HL-60 (cell line): ENCODE measurements at regions not wholly inside any gene's neighbourhood (a gene's known extent, or its start where the extent isn't known, plus 50 kb on each side); places are given as distances from the start of the nearest gene placed in this dataset.

Source experiments
- DNase-seq, 2 experiments: peaks; one replicate each; pipeline ENCODE4 v3.0.0-alpha.2; 2010 to 2020; ENCODE audit warnings: low read depth in 1 of 2, low spot score in 1 of 2
- H3K27ac ChIP-seq: fragments of 250-450 bp; sonication (Bioruptor Pico); replicated peaks from 2 replicates; pipeline ENCODE4 v1.5.1; 2020; ENCODE audit warnings: mild to moderate bottlenecking, moderate library complexity
- H3K27me3 ChIP-seq: fragments of 250-450 bp; sonication (Bioruptor Pico); 2 replicates; pipeline ENCODE4 v1.5.1; 2021; ENCODE audit warnings: mild to moderate bottlenecking, moderate library complexity; ENCODE audit not compliant: insufficient read depth, poor library complexity, severe bottlenecking
- H3K4me3 ChIP-seq: replicated peaks from 2 replicates; pipeline ENCODE4 v1.5.1; 2011; ENCODE audit warnings: mild to moderate bottlenecking, control low read depth, low read length; ENCODE audit not compliant: insufficient read depth
- GABPA ChIP-seq: IDR thresholded peaks from 2 replicates; pipeline ENCODE4 v1.6.1; 2012; ENCODE audit warnings: low read depth
- POLR2AphosphoS5 ChIP-seq: IDR thresholded peaks from 2 replicates; pipeline ENCODE4 v1.6.1; 2012; ENCODE audit warnings: low read depth
- SPI1 ChIP-seq: IDR thresholded peaks from 2 replicates; pipeline ENCODE4 v1.6.1; 2012; ENCODE audit warnings: low read depth, mild to moderate bottlenecking, borderline replicate concordance
- TF ChIP-seq, protein P1 (sequence below): IDR thresholded peaks from one replicate; pipeline ENCODE4 v1.5.1; 2011; ENCODE audit warnings: low read length, control low read depth, inconsistent platforms; ENCODE audit not compliant: insufficient read depth
- TF ChIP-seq, protein P2 (sequence below): IDR thresholded peaks from 2 replicates; pipeline ENCODE4 v1.6.1; 2012; ENCODE audit warnings: low read depth; ENCODE audit not compliant: insufficient replicate concordance

DNA sequence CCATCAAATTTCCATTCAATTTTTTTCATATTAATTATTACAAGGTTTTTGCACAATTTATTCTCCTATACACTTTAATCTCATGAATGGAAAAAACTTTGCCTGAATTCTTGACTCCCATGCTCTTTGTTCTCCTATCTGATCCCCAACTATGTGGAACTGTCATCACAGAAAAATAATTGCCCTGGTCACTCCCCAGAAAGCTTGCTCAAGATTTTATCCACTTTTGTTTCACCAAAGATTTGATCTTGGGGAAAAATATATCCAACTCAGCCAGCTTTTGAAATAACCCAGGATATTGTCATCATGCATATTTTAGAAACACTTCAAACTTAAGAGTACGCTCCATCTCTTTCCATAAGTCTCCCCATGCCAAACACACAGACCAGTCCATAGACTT lies 77.7 kb upstream of the PPP2R2B start:
- no peak overlapping the region for H3K27ac ChIP-seq
- no peak for DNase-seq
- TF ChIP-seq, protein P1, sequence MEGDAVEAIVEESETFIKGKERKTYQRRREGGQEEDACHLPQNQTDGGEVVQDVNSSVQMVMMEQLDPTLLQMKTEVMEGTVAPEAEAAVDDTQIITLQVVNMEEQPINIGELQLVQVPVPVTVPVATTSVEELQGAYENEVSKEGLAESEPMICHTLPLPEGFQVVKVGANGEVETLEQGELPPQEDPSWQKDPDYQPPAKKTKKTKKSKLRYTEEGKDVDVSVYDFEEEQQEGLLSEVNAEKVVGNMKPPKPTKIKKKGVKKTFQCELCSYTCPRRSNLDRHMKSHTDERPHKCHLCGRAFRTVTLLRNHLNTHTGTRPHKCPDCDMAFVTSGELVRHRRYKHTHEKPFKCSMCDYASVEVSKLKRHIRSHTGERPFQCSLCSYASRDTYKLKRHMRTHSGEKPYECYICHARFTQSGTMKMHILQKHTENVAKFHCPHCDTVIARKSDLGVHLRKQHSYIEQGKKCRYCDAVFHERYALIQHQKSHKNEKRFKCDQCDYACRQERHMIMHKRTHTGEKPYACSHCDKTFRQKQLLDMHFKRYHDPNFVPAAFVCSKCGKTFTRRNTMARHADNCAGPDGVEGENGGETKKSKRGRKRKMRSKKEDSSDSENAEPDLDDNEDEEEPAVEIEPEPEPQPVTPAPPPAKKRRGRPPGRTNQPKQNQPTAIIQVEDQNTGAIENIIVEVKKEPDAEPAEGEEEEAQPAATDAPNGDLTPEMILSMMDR: no peak
- TF ChIP-seq SPI1 (no peak), GABPA (no peak), POLR2AphosphoS5 (no peak)
- TF ChIP-seq, protein P2, sequence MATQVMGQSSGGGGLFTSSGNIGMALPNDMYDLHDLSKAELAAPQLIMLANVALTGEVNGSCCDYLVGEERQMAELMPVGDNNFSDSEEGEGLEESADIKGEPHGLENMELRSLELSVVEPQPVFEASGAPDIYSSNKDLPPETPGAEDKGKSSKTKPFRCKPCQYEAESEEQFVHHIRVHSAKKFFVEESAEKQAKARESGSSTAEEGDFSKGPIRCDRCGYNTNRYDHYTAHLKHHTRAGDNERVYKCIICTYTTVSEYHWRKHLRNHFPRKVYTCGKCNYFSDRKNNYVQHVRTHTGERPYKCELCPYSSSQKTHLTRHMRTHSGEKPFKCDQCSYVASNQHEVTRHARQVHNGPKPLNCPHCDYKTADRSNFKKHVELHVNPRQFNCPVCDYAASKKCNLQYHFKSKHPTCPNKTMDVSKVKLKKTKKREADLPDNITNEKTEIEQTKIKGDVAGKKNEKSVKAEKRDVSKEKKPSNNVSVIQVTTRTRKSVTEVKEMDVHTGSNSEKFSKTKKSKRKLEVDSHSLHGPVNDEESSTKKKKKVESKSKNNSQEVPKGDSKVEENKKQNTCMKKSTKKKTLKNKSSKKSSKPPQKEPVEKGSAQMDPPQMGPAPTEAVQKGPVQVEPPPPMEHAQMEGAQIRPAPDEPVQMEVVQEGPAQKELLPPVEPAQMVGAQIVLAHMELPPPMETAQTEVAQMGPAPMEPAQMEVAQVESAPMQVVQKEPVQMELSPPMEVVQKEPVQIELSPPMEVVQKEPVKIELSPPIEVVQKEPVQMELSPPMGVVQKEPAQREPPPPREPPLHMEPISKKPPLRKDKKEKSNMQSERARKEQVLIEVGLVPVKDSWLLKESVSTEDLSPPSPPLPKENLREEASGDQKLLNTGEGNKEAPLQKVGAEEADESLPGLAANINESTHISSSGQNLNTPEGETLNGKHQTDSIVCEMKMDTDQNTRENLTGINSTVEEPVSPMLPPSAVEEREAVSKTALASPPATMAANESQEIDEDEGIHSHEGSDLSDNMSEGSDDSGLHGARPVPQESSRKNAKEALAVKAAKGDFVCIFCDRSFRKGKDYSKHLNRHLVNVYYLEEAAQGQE: no peak
- H3K4me3 ChIP-seq: no peak overlapping the region
- peaks cover 3% of the 10 kb centered on the region for H3K27me3 ChIP-seq

DNA sequence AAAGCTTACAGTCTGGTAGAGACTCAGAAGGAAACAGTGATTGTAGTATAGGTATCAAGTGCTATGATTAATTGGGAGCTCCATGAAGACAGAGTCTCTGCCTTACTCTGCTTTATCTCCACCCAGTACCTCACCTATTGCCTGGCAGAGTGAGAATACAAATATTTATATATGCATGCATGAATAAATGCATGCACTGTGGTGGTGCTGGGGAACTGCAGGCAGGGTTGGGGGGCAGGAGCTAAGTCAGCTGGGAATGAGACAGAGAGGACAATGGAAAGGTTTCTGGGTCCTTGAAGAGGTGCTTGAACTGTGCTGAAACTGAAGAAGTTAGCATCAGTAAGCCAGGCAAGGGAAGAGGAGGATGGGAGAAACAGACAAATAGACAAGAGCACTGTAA lies 80.8 kb upstream of the PPP2R2B start:
- no peaks in the 10 kb centered on the region for H3K27me3 ChIP-seq
- no peak for TF ChIP-seq GABPA
- TF ChIP-seq, protein P2: no peak
- TF ChIP-seq POLR2AphosphoS5: no peak
- TF ChIP-seq SPI1: no peak
- TF ChIP-seq, protein P1: no peak

DNA sequence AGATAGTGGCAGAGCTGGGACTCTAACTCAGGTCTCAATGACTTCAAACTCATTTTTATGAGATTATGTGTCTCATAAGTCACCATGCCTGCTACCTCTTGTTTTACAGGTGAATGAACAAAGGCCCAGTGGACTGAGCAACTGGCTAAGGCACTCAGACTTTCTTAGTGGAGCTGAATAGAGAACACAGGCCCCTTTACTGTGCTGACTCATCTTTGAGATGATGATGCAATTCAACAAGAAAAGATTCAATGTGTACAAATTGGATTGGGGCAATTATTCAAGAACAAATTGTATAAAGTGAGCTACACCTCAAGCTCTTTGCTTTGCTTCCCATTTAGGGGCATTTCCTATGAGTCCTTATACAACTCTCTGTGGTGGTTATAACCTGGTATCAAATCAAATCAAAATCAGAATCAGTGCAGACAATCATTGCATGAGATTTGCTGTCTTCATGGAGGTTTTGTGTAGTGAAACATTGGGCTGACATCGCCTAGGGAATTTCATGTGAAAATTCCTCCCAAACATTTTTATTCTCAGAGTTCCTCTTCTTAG lies 84.3 kb upstream of the PPP2R2B start:
- TF ChIP-seq, protein P2: no peak
- no peak overlapping the region for H3K27ac ChIP-seq
- peak in 1 of 2 experiments; percentile 5 for DNase-seq
- H3K27me3 ChIP-seq: no peaks in the 10 kb centered on the region
- H3K4me3 ChIP-seq: no peak overlapping the region

More for the DNA sequence above, 80.8 kb upstream of the PPP2R2B start:
- H3K27ac ChIP-seq: no peak overlapping the region
- no peak for DNase-seq
- H3K4me3 ChIP-seq: no peak overlapping the region
